ENCODE measurements at regions not wholly inside any gene's neighbourhood (a gene's known extent, or its start where the extent isn't known, plus 50 kb on each side); places are given as distances from the start of the nearest gene placed in this dataset.

DNA sequence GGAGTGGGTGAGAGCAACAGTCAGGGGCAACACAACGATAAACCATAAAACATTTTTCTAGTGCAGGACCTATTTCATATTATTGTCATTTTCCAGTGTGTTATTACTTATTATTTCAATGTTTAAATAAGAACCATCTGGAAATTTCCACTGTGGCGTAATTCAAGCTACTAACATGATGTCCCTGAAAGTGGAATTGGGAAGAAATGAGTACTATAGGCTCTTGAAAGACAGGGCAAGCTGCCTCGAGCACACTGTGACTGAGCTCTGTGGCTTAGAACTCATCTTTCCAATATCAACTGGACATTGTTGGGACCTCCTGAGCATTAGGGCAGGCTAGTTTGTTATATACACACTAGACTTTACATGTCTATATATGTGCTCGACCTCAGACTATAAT, 182.9 kb upstream of the RIOK2 start:
- H4K20me1 ChIP-seq (ENCODE audit: insufficient read depth) = no peaks in the 10 kb centered on the region
- H3K79me2 ChIP-seq (ENCODE audit: insufficient read depth, low read depth) = no peaks in the 10 kb centered on the region
- no peaks in the 10 kb centered on the region for H3K27me3 ChIP-seq (ENCODE audit: insufficient read depth, low read depth)
- H3K27ac ChIP-seq = no peak overlapping the region
- no peaks in the 10 kb centered on the region for H3K36me3 ChIP-seq (ENCODE audit: insufficient read depth)
- TF ChIP-seq, protein P1, sequence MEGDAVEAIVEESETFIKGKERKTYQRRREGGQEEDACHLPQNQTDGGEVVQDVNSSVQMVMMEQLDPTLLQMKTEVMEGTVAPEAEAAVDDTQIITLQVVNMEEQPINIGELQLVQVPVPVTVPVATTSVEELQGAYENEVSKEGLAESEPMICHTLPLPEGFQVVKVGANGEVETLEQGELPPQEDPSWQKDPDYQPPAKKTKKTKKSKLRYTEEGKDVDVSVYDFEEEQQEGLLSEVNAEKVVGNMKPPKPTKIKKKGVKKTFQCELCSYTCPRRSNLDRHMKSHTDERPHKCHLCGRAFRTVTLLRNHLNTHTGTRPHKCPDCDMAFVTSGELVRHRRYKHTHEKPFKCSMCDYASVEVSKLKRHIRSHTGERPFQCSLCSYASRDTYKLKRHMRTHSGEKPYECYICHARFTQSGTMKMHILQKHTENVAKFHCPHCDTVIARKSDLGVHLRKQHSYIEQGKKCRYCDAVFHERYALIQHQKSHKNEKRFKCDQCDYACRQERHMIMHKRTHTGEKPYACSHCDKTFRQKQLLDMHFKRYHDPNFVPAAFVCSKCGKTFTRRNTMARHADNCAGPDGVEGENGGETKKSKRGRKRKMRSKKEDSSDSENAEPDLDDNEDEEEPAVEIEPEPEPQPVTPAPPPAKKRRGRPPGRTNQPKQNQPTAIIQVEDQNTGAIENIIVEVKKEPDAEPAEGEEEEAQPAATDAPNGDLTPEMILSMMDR (conservative IDR thresholded peaks at IDR 0.05; ENCODE audit: low read depth, low read length) = no peak
- H3K4me2 ChIP-seq = no peak overlapping the region
- no peak overlapping the region for H2AFZ ChIP-seq (ENCODE audit: low read depth)
- H3K9ac ChIP-seq = no peak overlapping the region
- no peaks in the 10 kb centered on the region for H3K4me1 ChIP-seq (ENCODE audit: low read depth, poor library complexity, severe bottlenecking)
- H3K4me3 ChIP-seq (IDR thresholded peaks at IDR 0.05; ENCODE audit: insufficient read depth, low read depth, low read length) = no peak overlapping the region

DNA sequence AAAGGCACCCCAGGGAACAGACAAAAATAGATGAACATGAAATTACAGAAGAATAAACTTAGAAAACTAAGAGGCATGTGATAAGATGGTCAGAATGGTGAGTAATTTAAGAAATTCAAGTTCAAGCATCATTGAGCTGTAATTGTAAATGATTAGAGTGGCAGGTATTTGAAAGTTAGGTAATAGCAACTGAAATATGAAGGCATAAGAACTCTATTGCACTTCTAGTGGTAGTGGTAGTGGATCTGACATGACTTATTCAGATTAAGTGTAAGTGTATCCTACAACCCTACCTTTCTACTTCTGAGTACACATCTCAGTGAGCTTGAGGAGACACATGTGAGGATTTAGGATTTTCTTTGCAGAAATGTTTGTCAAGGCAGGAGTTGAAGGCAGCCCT, 192.9 kb upstream of the RIOK2 start:
- Histone ChIP-seq H3K27ac (no peak overlapping the region), H3K4me3 (IDR thresholded peaks at IDR 0.05; ENCODE audit: insufficient read depth, low read depth, low read length) (no peak overlapping the region), H3K36me3 (ENCODE audit: insufficient read depth) (no peaks in the 10 kb centered on the region), H3K4me1 (ENCODE audit: low read depth, poor library complexity, severe bottlenecking) (no peaks in the 10 kb centered on the region), H3K4me2 (no peak overlapping the region), H4K20me1 (ENCODE audit: insufficient read depth) (no peaks in the 10 kb centered on the region), H3K79me2 (ENCODE audit: insufficient read depth, low read depth) (no peaks in the 10 kb centered on the region), H3K27me3 (ENCODE audit: insufficient read depth, low read depth) (no peaks in the 10 kb centered on the region), H3K9ac (no peak overlapping the region), H2AFZ (ENCODE audit: low read depth) (no peak overlapping the region)
- TF ChIP-seq, protein P1 (conservative IDR thresholded peaks at IDR 0.05; ENCODE audit: low read depth, low read length) = no peak

DNA sequence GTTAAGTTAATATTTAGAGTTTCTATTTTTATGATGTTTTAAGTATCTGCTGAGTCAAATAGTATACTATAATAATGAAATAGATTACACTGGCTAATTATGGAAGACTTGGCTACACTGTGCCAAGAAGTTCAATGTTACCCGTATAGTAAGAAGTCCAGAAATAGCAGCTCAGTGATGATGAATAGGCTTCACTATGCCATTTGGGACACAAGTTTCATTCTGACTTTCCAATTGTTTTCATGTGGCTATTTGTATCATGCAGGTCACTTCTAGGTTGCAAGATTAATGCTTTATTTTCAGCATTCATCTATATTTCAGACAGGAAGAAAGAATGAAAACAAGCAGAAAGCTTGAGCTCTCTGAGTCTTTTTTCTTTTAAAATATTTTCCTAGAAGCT, 194.5 kb upstream of the RIOK2 start:
- no peaks in the 10 kb centered on the region for H3K36me3 ChIP-seq (ENCODE audit: insufficient read depth)
- no peaks in the 10 kb centered on the region for H3K79me2 ChIP-seq (ENCODE audit: insufficient read depth, low read depth)

DNA sequence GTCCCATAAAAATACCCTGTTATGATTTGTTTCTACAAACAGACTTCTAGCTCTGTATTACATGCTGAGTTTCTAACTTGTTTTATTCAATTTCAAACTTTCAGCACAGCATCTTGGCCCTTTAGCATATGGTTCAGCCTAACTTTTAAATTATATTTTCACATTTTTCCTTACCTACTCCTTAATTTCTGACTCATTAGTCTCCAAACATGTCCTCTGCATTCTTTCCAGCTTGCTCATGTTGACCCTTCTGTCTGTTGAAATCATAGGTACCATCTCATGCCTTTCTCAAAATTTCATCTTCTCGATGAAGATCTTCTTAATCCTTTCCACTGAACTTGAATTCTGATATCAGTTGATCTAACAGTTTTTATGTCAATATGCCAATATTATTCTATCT, 200.9 kb upstream of the RIOK2 start:
- TF ChIP-seq, protein P1 (conservative IDR thresholded peaks at IDR 0.05; ENCODE audit: low read depth, low read length) = no peak
- H3K27ac ChIP-seq = no peak overlapping the region
- no peaks in the 10 kb centered on the region for H3K27me3 ChIP-seq (ENCODE audit: insufficient read depth, low read depth)
- no peak overlapping the region for H2AFZ ChIP-seq (ENCODE audit: low read depth)
- H3K36me3 ChIP-seq (ENCODE audit: insufficient read depth) = no peaks in the 10 kb centered on the region
- no peaks in the 10 kb centered on the region for H3K4me1 ChIP-seq (ENCODE audit: low read depth, poor library complexity, severe bottlenecking)
- H3K4me3 ChIP-seq (IDR thresholded peaks at IDR 0.05; ENCODE audit: insufficient read depth, low read depth, low read length) = no peak overlapping the region
- no peaks in the 10 kb centered on the region for H3K79me2 ChIP-seq (ENCODE audit: insufficient read depth, low read depth)
- H4K20me1 ChIP-seq (ENCODE audit: insufficient read depth) = no peaks in the 10 kb centered on the region
- H3K9ac ChIP-seq = no peak overlapping the region
- H3K4me2 ChIP-seq = no peak overlapping the region

More for the DNA sequence above, 194.5 kb upstream of the RIOK2 start:
- Histone ChIP-seq H2AFZ (ENCODE audit: low read depth) (no peak overlapping the region), H3K27me3 (ENCODE audit: insufficient read depth, low read depth) (no peaks in the 10 kb centered on the region), H3K27ac (no peak overlapping the region), H3K4me2 (no peak overlapping the region), H3K4me1 (ENCODE audit: low read depth, poor library complexity, severe bottlenecking) (no peaks in the 10 kb centered on the region), H3K4me3 (IDR thresholded peaks at IDR 0.05; ENCODE audit: insufficient read depth, low read depth, low read length) (no peak overlapping the region), H4K20me1 (ENCODE audit: insufficient read depth) (no peaks in the 10 kb centered on the region), H3K9ac (no peak overlapping the region)
- TF ChIP-seq, protein P1 (conservative IDR thresholded peaks at IDR 0.05; ENCODE audit: low read depth, low read length) = no peak

Data from KMS-11 (cell line).